PC-3 (cell line): ENCODE measurements at regions not wholly inside any gene's neighbourhood (a gene's known extent, or its start where the extent isn't known, plus 50 kb on each side); places are given as distances from the start of the nearest gene placed in this dataset.

ENCODE experiments used
- ATAC-seq: fragments of 200-7000 bp; cut with Tn5 transposase; 2 replicates; pipeline ENCODE4 v1.9.1; 2020; ENCODE audit warnings: mild to moderate bottlenecking, moderate library complexity
- BruUV-seq: library from RNA; stranded (reverse); fragments of 400-500 nt; replicated peaks from 2 replicates; lab custom pipeline; 2021; lab: Mats Ljungman, UMichigan
- CTCF ChIA-PET: fragments of 300-600 bp; sonication (Branson Sonifier 250); formaldehyde crosslinking; loops from one replicate; lab custom pipeline; 2022; ENCODE audit warnings: antibody characterized with exemption; lab: Charles Lee
- POLR2A ChIA-PET: fragments of 300-600 bp; sonication (Branson Sonifier 250); formaldehyde crosslinking; loops from one replicate; lab custom pipeline; 2022; ENCODE audit warnings: antibody characterized with exemption; ENCODE audit not compliant: unreplicated experiment; lab: Charles Lee
- DNase-seq: peaks from one replicate; pipeline ENCODE4 v3.0.0-alpha.2; 2015
- H2AFZ ChIP-seq: fragments of 300-600 bp; sonication (generic); 2 replicates; pipeline ENCODE4 v1.6.0; 2016; ENCODE audit warnings: antibody characterized with exemption, low read length
- H3F3A ChIP-seq: fragments of 300-600 bp; sonication (generic); one replicate; pipeline ENCODE4 v1.6.0; 2017; ENCODE audit warnings: antibody characterized with exemption, low read length, control low read depth, mild to moderate bottlenecking; ENCODE audit not compliant: unreplicated experiment
- H3K27ac ChIP-seq: fragments of 300-600 bp; sonication (generic); 2 replicates; pipeline ENCODE4 v1.5.1; 2016; ENCODE audit warnings: mild to moderate bottlenecking, low read length
- H3K27me3 ChIP-seq: fragments of 300-600 bp; sonication (generic); 2 replicates; pipeline ENCODE4 v1.6.1; 2016; ENCODE audit warnings: low read length, mixed read lengths
- H3K36me3 ChIP-seq: fragments of 300-600 bp; sonication (generic); 2 replicates; pipeline ENCODE4 v1.6.1; 2016; ENCODE audit warnings: low read depth, mixed run types, low read length, mixed read lengths
- H3K4me1 ChIP-seq: fragments of 300-600 bp; sonication (generic); 2 replicates; pipeline ENCODE4 v1.5.1; 2016; ENCODE audit warnings: low read length; ENCODE audit not compliant: insufficient read depth
- H3K4me2 ChIP-seq: fragments of 300-600 bp; sonication (generic); 2 replicates; pipeline ENCODE4 v1.6.0; 2016; ENCODE audit warnings: low read length
- H3K4me3 ChIP-seq: fragments of 300-600 bp; sonication (generic); 2 replicates; pipeline ENCODE4 v1.5.1; 2016; ENCODE audit warnings: mild to moderate bottlenecking, low read length, mixed read lengths
- H3K79me2 ChIP-seq: fragments of 300-600 bp; sonication (generic); 2 replicates; pipeline ENCODE4 v1.6.1; 2017; ENCODE audit warnings: low read length, mixed read lengths
- H3K9ac ChIP-seq: fragments of 300-600 bp; sonication (generic); 2 replicates; pipeline ENCODE4 v1.6.0; 2016; ENCODE audit warnings: mild to moderate bottlenecking, low read length
- H3K9me2 ChIP-seq: fragments of 300-600 bp; sonication (generic); replicated peaks from 2 replicates; pipeline ENCODE4 v1.6.1; 2016; ENCODE audit warnings: mixed run types, low read length, mixed read lengths
- H3K9me3 ChIP-seq: fragments of 300-600 bp; sonication (generic); 2 replicates; pipeline ENCODE4 v1.6.1; 2016; ENCODE audit warnings: low read length, mixed read lengths
- H4K20me1 ChIP-seq: fragments of 300-600 bp; sonication (generic); 2 replicates; pipeline ENCODE4 v1.6.1; 2016; ENCODE audit warnings: low read length, mixed read lengths
- CTCF ChIP-seq: fragments of 300-600 bp; sonication (generic); conservative IDR thresholded peaks from 2 replicates; pipeline ENCODE4 v1.5.1; 2017; ENCODE audit warnings: antibody characterized with exemption, low read depth, mild to moderate bottlenecking, low read length
- EZH2 ChIP-seq: fragments of 300-600 bp; sonication (generic); IDR thresholded peaks from one replicate; pipeline ENCODE4 v1.6.1; 2017; ENCODE audit warnings: antibody characterized with exemption, mild to moderate bottlenecking, low read length; ENCODE audit not compliant: unreplicated experiment
- EZH2phosphoT487 ChIP-seq: fragments of 300-600 bp; sonication (generic); IDR thresholded peaks from 2 replicates; pipeline ENCODE4 v1.6.1; 2018; ENCODE audit warnings: mild to moderate bottlenecking, antibody characterized with exemption, low read length, borderline replicate concordance
- intact Hi-C: fragments of 100-400 bp; cut with micrococcal nuclease; formaldehyde crosslinking; loops from 2 replicates; pipeline ENCODE4 v1.9.0; 2023

GRCh38 chr6:6508643-6509042 is 79.9 kb upstream of the LY86 start:
- Histone ChIP-seq H3F3A (no peaks in the 10 kb centered on the region), H3K4me2 (no peak overlapping the region), H4K20me1 (no peaks in the 10 kb centered on the region), H2AFZ (no peak overlapping the region), H3K4me3 (no peak overlapping the region), H3K9ac (no peak overlapping the region), H3K9me3 (peaks cover 3% of the 10 kb centered on the region; the same call in 1 of the 2 replicates), H3K79me2 (no peaks in the 10 kb centered on the region), H3K9me2 (no peaks in the 10 kb centered on the region), H3K27me3 (peaks cover 39% of the 10 kb centered on the region; the same call in 1 of the 2 replicates), H3K36me3 (no peaks in the 10 kb centered on the region), H3K27ac (no peak overlapping the region), H3K4me1 (no peaks in the 10 kb centered on the region)
- ChIA-PET POLR2A (no interaction called here), CTCF (no interaction called here)
- TF ChIP-seq EZH2 (no peak), CTCF (no peak), EZH2phosphoT487 (no peak)
- ATAC-seq, result no peak
- intact Hi-C loops, result no loop called here
- BruUV-seq, result no TSS peak
- no peak for DNase-seq

GRCh38 chr6:6509284-6509683 is 79.2 kb upstream of the LY86 start:
- Histone ChIP-seq H4K20me1 (no peaks in the 10 kb centered on the region), H3K4me3 (no peak overlapping the region), H3K79me2 (no peaks in the 10 kb centered on the region), H3F3A (no peaks in the 10 kb centered on the region), H3K4me1 (no peaks in the 10 kb centered on the region), H3K27ac (no peak overlapping the region), H3K27me3 (peaks cover 39% of the 10 kb centered on the region; the same call in 1 of the 2 replicates), H3K4me2 (no peak overlapping the region), H3K9me3 (peaks cover 3% of the 10 kb centered on the region; the same call in 1 of the 2 replicates), H3K36me3 (no peaks in the 10 kb centered on the region), H3K9me2 (no peaks in the 10 kb centered on the region), H3K9ac (no peak overlapping the region), H2AFZ (no peak overlapping the region)
- DNase-seq, result no peak
- no peak for ATAC-seq
- CTCF ChIA-PET, result no interaction called here
- intact Hi-C loops, result no loop called here
- POLR2A ChIA-PET, result no interaction called here
- TF ChIP-seq EZH2, result no peak
- no peak for TF ChIP-seq EZH2phosphoT487
- TF ChIP-seq CTCF, result no peak
- BruUV-seq, result no TSS peak

GRCh38 chr6:6512711-6513110 is 75.8 kb upstream of the LY86 start:
- DNase-seq (no peak), ATAC-seq (no peak)
- CTCF ChIA-PET, result no interaction called here
- TF ChIP-seq EZH2 (no peak), CTCF (no peak), EZH2phosphoT487 (no peak)
- H2AFZ ChIP-seq, result no peak overlapping the region
- H3K27me3 ChIP-seq, result peaks cover 53% of the 10 kb centered on the region
- intact Hi-C loops, result no loop called here
- H3K9ac ChIP-seq, result no peak overlapping the region
- no peak overlapping the region for H3K27ac ChIP-seq
- no peaks in the 10 kb centered on the region for H3K4me1 ChIP-seq
- H3K9me2 ChIP-seq, result no peaks in the 10 kb centered on the region
- no peaks in the 10 kb centered on the region for H3K36me3 ChIP-seq
- no peaks in the 10 kb centered on the region for H3K79me2 ChIP-seq
- no TSS peak for BruUV-seq
- H3K4me3 ChIP-seq, result no peak overlapping the region
- H3F3A ChIP-seq, result no peaks in the 10 kb centered on the region
- POLR2A ChIA-PET, result no interaction called here
- H3K9me3 ChIP-seq, result peaks cover 3% of the 10 kb centered on the region; the same call in 1 of the 2 replicates
- no peaks in the 10 kb centered on the region for H4K20me1 ChIP-seq
- H3K4me2 ChIP-seq, result no peak overlapping the region
